HG03469 (cell line): ENCODE measurements at regions not wholly inside any gene's neighbourhood (a gene's known extent, or its start where the extent isn't known, plus 50 kb on each side); places are given as distances from the start of the nearest gene placed in this dataset.
"Not testable (repeated sequence)": the region's sequence is repeated elsewhere in the genome, so short reads cannot be mapped to it uniquely, and the experiment has no call there.

ENCODE experiments used
- ATAC-seq: cut with Tn5 transposase; IDR thresholded peaks from one replicate; pipeline ENCODE4 v1.9.1; 2021; ENCODE audit warnings: mild to moderate bottlenecking, moderate library complexity, moderate number of reproducible peaks; ENCODE audit not compliant: unreplicated experiment

DNA sequence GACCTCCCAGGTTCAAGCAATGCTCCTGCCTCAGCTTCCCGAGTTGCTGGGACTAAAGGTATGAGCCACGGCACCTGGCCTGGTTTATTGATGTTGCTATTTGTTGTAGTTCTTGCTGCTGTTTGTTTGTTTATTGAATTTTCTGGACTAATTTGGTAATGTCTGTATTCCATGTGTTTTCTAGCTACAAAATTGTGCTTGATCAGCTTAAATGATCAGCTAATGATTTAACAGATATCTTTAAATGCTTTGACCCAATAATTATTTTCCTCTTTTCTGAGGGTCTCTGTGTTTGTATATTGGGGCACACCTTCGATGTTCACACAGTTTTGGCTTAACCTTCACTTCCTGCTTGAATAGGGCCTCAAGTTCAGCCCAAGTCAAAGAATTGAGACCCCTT, 488.1 kb upstream of the HTR2C start:
- no peak for ATAC-seq

GRCh38 chrX:114087543-114087942, 496.3 kb upstream of the HTR2C start:
- no peak for ATAC-seq

DNA sequence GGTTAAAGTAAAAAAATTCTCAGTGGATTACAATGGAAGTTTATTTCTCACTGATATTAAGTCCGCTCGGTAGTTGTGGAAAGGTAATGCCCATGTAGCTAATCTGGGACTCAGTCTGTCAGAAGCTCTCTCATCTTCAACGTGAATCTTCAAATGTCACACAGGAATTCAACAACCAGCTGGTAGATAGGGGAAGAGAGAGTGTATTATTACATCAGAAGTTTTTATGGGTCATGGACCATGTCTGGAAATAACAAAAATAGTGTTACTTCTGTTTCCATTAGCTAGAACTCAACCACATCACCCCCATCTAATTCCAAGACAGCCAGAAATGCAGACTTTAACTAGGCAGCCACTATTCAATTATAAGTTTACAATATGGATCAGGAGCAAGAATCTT, 506.1 kb upstream of the HTR2C start:
- ATAC-seq, result no peak

- no peak for ATAC-seq
Observed at GRCh38 chrX:114075073-114075673, 508.7 kb upstream of the HTR2C start.

DNA sequence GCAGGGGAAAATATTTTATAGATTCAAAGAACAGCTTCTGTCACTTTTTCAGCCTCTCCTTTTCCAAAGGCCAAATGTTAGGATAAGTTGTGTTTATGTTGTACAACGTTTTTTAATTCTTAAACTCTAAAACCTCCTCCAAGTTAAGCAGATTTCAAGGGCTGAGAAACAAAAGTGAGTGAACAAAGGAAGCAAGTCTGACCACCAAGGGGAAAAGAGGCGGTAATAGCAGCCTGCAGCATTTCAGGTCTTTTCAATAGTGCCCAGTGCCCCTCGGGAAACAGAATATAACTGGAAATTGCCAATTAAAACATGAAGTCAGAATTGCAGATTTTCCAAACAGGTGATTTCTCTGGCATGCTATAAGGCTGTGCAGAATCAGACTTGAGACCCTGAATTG, 510.0 kb upstream of the HTR2C start:
- no peak for ATAC-seq

DNA sequence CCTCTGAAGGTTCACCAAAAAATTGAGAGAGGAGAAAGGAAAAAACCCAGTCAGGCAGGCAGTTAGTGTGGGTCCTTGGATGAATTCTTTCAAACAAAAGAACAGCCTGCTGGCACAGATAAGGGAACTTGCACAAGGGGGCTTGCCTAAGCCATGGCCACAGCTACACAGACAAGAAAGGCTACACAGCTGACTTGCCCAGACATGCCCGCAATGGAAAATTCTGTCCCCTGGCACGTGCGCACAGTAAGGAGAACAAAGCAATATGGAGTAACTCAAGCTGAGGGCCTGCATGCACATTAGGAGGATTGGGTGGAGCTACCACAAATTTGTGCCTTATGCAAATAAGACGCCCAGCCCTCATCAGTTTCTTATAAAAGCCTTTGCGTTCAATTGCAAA, 512.5 kb upstream of the HTR2C start:
- no peak for ATAC-seq

DNA sequence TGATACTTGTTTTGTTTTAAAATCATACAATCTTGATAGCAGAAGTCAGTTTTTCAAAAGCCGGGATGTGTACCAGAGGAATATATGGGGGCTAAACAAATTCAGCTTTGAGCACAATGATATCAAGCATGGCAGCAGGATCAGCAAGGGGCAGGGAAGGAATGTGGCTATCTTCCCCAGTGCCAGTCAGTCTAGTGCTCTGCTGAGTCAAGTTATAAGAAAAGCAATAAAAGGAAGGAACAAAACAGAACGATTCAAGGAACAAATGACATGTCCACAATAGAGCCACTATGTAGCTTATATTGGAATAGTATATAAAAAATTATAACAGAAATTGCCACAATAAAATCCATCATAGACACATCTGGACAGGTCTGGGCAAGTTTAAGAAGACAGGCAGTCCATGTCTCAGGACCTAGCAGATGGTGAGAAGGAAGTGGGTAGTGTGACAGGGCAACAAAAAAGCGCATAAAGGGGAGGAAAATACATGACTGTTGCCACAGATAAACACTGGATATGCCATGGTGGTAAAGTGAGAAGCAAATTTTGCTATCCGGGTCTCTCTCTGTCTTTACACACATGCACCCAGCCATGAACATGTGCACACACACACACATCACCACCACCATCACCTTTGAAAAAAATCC, 518.2 kb upstream of the HTR2C start:
- no peak for ATAC-seq

- ATAC-seq, result no peak
Observed at GRCh38 chrX:114061226-114061625, 522.7 kb upstream of the HTR2C start.

DNA sequence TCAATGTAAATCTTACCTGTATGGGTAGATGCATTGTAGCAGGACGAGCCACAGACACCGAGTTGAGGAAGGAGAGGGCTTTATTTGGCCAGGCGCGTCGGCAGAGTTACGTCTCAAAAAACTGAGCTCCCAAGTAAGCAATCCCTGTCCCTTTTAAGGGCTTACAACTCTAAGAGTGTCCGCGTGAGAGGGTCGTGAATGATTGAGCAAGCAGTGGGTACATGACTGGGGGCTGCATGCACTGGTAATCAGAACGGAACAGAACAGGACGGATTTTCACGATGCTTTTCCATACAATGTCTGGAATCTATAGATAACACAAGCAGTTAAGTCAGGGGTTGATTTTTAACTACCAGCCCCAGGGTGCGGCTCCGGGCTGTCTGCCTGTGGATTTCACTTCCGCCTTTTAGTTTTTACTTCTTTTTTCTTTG, 524.9 kb upstream of the HTR2C start:
- ATAC-seq, result no peak

- ATAC-seq, result not testable (repeated sequence)
Observed at GRCh38 chrX:114057422-114057821, 526.5 kb upstream of the HTR2C start.

GRCh38 chrX:114051667-114052315, 532.1 kb upstream of the HTR2C start:
- ATAC-seq, result no peak

GRCh38 chrX:114050075-114050796, 533.6 kb upstream of the HTR2C start:
- no peak for ATAC-seq

DNA sequence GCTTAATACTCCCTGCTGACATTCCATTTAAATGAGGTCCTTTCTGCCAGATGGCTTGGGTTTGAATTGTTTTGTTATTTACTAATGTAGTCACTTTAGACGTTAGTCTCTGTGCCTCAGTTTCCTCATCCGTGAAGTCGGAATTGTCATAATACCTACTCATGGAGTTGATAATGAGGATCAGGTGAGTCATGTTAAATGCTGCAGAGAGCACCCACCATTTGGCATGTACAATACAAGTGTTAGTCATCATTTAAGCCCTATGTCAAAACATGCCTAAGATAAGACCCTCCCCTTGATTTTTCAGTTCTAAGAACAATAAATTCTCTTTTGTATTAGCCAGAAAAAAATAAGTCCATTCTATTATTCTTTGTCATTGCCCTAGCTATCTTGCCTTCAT, 534.8 kb upstream of the HTR2C start:
- no peak for ATAC-seq

DNA sequence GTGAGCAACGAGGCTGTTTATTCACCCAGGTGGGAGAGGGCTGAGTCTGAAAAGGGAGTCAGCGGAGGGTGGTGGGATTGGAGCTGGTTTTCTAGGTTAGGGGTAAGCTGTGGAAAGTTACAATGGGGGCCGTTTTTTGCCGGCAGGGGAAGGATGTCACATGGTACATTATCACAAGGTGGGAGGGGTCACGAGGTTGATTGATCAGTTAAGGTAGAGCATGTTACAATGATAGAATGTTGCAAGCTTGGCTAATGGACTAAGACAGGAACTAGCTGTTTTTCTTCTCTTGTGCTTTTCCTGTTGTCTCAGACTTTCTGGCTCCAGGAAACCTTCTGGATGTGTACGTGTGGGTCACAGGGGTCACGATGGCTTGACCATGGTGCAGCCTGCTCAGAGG, 536.3 kb upstream of the HTR2C start:
- no peak for ATAC-seq

DNA sequence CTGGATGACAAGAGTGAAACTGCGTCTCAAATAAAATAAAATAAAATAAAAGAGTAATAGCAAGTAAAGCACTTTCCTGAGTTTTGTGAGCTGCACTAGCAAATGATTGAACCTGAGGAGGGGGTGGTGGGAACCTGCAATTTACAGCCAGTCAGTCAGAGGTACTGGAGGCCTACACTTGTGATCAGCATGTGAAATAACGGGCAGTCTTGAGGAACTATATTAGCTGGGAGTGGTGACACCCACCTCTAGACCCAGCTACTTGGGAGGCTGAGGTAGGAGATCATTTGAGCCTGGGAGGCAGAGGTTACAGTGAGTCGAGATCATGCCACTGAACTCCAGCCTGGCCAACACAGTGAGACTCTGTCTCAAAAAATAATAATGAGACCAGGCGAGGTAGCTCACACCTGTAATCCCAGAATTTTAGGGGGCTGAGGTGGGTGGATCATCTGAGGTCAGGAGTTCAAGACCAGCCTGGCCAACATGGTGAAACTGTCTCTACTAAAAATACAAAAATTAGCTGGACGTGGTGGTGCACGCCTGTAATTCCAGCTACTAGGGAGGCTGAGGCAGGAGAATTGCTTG, 537.1 kb upstream of the HTR2C start:
- no peak for ATAC-seq

DNA sequence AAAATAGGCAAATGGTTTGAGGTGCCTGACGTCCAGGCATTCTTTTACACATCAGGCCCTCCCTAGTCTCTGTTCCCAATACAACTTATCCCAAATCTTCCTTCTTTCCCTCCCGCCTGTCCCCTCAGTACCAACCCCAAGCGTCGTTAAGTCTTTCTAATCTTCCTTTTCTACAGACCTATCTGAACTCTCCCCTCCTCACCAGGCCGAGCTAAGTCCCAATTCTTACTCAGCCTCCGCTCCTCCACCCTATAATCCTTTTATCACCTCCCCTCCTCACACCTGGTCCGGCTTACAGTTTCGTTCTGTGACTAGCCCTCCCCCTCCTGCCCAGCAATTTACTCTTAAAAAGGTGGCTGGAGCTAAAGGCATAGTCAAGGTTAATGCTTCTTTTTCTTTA, 542.4 kb upstream of the HTR2C start:
- ATAC-seq, result not testable (repeated sequence)

- ATAC-seq, result not testable (repeated sequence)
Observed at GRCh38 chrX:114040661-114041269, 543.1 kb upstream of the HTR2C start.

GRCh38 chrX:114040111-114040510, 543.8 kb upstream of the HTR2C start:
- not testable (repeated sequence) for ATAC-seq

DNA sequence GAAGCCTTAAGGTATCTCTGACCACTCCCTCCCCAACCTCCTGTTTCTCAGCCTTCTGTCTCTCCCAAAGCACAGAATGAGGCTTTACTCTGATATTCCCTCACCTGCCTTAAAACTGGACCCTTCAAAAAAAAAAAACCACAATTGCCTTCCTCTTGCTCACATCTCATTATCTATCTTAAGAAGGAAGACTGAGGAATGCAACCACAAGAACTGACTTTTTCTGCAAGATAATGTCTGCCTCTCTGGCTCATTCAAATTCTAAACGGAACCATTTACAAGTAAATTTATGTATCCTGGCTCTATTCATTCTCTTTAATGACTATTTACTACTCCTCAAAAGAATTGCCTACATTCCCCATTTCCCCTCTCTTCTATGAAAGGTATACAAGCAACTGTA, 545.5 kb upstream of the HTR2C start:
- ATAC-seq, result no peak

DNA sequence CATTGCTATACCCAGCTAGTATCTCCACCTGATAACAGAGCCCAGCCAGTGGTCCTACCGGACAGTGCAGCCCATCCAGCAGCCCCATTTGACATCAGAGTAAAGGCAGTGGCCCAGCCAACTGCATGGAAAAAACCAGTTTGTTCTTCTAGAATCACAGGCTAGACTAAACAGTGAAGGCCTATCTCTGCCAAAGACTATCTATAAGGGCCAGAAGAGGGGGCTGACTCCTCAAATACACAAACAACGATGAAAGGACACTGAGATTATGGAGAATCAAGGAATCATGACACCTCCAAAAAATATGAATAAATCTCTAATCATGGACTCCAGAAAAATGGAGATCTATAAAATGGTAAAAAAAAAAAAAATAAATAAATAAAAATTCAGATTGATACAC, 546.4 kb upstream of the HTR2C start:
- ATAC-seq, result no peak
